ENCODE measurements at regions not wholly inside any gene's neighbourhood (a gene's known extent, or its start where the extent isn't known, plus 50 kb on each side); places are given as distances from the start of the nearest gene placed in this dataset.

DNA sequence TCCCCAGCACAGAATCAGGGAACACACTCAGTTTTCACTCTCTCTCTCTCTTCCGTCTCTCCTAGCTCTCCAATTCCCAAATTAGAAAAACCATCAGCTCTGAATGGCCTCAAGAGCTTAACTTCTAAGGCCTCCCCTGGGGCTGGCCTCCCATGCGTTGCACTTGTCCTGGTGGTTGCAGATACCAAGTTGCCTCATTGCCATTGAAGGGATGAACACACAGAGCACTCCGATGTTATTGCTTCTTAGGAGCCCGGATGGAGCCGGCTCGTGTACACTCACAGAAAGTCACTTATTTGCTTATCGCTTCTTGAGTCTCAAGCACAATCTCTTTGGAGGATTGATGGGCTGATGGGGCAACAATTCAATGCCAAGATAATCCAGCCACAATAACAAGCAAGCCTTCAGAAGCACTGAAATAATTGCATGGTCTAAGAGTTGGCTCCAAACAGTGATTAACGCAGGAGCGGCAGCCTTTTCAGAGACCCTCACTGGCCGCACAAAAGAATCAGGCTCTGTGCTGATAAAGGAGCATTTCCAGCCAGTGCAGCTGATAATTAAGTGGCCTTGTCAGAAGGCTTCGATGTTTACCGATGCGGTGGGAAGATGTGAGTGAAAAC is 175.8 kb upstream of the TMEM132C start:
- DNase-seq (no peak), ATAC-seq (ENCODE audit: low read depth in 2 of 2) (no peak)
- H3K27ac Mint-ChIP-seq: no peak overlapping the region
- Histone ChIP-seq H3K4me3 (ENCODE audit: low read depth, low read length) (no peak overlapping the region), H3K9me3 (ENCODE audit: control insufficient read depth in 2 of 2, low read length in 2 of 2) (no peaks in the 10 kb centered on the region), H3K36me3 (ENCODE audit: control insufficient read depth, insufficient read depth, low read length) (no peaks in the 10 kb centered on the region), H3K27me3 (ENCODE audit: control insufficient read depth, insufficient read depth, low read length) (no peaks in the 10 kb centered on the region), H3K4me1 (ENCODE audit: control insufficient read depth, insufficient read depth, low read length, poor library complexity, severe bottlenecking) (no peaks in the 10 kb centered on the region), H3K27ac (ENCODE audit: insufficient read depth, low read length, poor library complexity, severe bottlenecking) (no peak overlapping the region)
- H3K9me3 Mint-ChIP-seq: peaks cover 0 to 8% (median 1%) of the 10 kb centered on the region in 7 donors
- no peaks in the 10 kb centered on the region for H3K4me1 Mint-ChIP-seq
- no peaks in the 10 kb centered on the region for H3K36me3 Mint-ChIP-seq
- no peak overlapping the region for H3K4me3 Mint-ChIP-seq
- no peaks in the 10 kb centered on the region for H3K27me3 Mint-ChIP-seq

DNA sequence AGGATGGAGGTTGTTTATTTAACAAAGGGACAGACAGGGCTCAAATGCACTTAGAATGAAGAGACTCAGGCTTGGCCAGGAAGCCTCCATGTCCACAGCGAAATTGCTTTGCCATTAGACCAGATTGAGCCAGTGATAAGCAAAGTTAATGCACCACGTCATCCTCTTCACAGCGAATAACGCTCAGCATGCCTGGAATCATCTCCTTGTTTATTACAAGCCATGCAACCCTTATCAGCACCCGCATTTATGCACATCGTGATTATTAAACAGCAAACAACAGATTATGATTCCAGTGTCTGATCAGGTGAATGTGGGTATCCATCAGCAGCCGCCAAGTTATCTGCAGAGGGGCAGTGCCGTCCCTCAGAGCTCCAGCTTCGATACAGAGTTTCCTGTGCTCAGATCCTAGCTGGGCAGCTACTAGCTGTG is 175.0 kb upstream of the TMEM132C start:
- H3K9me3 Mint-ChIP-seq: peaks cover 0 to 8% (median 1%) of the 10 kb centered on the region in 7 donors

DNA sequence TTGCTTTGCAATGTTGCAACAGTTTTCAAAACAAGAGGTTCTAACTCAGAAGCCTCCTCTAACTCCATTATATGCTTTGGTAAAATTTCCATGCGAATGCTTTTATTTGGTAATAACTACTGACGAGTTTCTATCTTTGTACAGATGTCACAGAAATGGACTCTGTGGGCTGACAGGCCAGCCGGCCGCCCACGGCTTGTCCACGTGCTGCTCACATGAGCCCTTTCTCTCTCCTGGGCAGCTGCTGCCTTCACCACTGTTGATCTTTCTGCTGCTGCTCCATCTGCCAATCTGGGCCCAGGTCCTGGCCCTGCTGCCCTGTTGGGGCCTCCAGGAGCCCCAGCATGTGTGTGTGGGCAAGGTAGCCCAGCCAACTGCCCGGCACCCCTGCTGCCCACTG is 168.2 kb upstream of the TMEM132C start:
- no peaks in the 10 kb centered on the region for H3K27me3 Mint-ChIP-seq
- no peak overlapping the region for H3K27ac Mint-ChIP-seq
- H3K4me1 Mint-ChIP-seq: no peaks in the 10 kb centered on the region
- Histone ChIP-seq H3K36me3 (ENCODE audit: control insufficient read depth, insufficient read depth, low read length) (no peaks in the 10 kb centered on the region), H3K27me3 (ENCODE audit: control insufficient read depth, insufficient read depth, low read length) (no peaks in the 10 kb centered on the region), H3K4me3 (ENCODE audit: low read depth, low read length) (no peak overlapping the region), H3K9me3 (ENCODE audit: control insufficient read depth in 2 of 2, low read length in 2 of 2) (no peaks in the 10 kb centered on the region), H3K27ac (ENCODE audit: insufficient read depth, low read length, poor library complexity, severe bottlenecking) (no peak overlapping the region), H3K4me1 (ENCODE audit: control insufficient read depth, insufficient read depth, low read length, poor library complexity, severe bottlenecking) (no peaks in the 10 kb centered on the region)
- DNase-seq (no peak), ATAC-seq (ENCODE audit: low read depth in 2 of 2) (no peak)
- peaks cover 0 to 7% (median 0%) of the 10 kb centered on the region in 7 donors for H3K9me3 Mint-ChIP-seq
- H3K36me3 Mint-ChIP-seq: no peaks in the 10 kb centered on the region
- H3K4me3 Mint-ChIP-seq: no peak overlapping the region

More for the DNA sequence above, 175.0 kb upstream of the TMEM132C start:
- Histone ChIP-seq H3K27me3 (ENCODE audit: control insufficient read depth, insufficient read depth, low read length) (no peaks in the 10 kb centered on the region), H3K4me1 (ENCODE audit: control insufficient read depth, insufficient read depth, low read length, poor library complexity, severe bottlenecking) (no peaks in the 10 kb centered on the region), H3K36me3 (ENCODE audit: control insufficient read depth, insufficient read depth, low read length) (no peaks in the 10 kb centered on the region), H3K4me3 (ENCODE audit: low read depth, low read length) (no peak overlapping the region), H3K27ac (ENCODE audit: insufficient read depth, low read length, poor library complexity, severe bottlenecking) (no peak overlapping the region), H3K9me3 (ENCODE audit: control insufficient read depth in 2 of 2, low read length in 2 of 2) (no peaks in the 10 kb centered on the region)
- Mint-ChIP-seq H3K27me3 (no peaks in the 10 kb centered on the region), H3K4me1 (no peaks in the 10 kb centered on the region), H3K36me3 (no peaks in the 10 kb centered on the region), H3K27ac (peak overlapping the region in 1 of 3 donors; percentile 5), H3K4me3 (no peak overlapping the region)
- ATAC-seq (ENCODE audit: low read depth in 2 of 2): no peak
- no peak for DNase-seq

DNA sequence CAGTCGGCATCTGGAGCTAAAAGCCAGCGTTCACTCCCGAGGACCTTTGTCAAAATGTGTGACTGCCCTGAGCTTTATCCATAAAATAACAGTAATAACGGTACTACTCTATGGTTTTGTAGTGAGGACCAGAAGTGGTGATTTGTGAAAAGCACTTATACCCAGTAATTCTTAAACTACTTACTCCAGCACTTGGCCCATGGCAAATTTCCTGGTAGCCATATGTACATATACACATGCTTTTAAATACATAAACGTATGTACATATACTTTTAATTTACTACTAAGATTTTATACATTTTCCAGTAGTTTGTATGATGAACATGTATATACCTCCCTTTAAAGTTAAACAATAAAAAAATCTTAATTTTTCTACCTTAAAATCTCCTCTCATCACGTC is 163.8 kb upstream of the TMEM132C start:
- Histone ChIP-seq H3K9me3 (ENCODE audit: control insufficient read depth in 2 of 2, low read length in 2 of 2) (no peaks in the 10 kb centered on the region), H3K4me1 (ENCODE audit: control insufficient read depth, insufficient read depth, low read length, poor library complexity, severe bottlenecking) (no peaks in the 10 kb centered on the region), H3K36me3 (ENCODE audit: control insufficient read depth, insufficient read depth, low read length) (no peaks in the 10 kb centered on the region), H3K4me3 (ENCODE audit: low read depth, low read length) (no peak overlapping the region), H3K27ac (ENCODE audit: insufficient read depth, low read length, poor library complexity, severe bottlenecking) (no peak overlapping the region), H3K27me3 (ENCODE audit: control insufficient read depth, insufficient read depth, low read length) (no peaks in the 10 kb centered on the region)
- Mint-ChIP-seq H3K27ac (no peak overlapping the region), H3K4me3 (no peak overlapping the region), H3K36me3 (no peaks in the 10 kb centered on the region), H3K9me3 (peaks cover 0 to 7% (median 0%) of the 10 kb centered on the region in 7 donors), H3K27me3 (no peaks in the 10 kb centered on the region), H3K4me1 (no peaks in the 10 kb centered on the region)
- DNase-seq: no peak
- ATAC-seq (ENCODE audit: low read depth in 2 of 2): no peak

DNA sequence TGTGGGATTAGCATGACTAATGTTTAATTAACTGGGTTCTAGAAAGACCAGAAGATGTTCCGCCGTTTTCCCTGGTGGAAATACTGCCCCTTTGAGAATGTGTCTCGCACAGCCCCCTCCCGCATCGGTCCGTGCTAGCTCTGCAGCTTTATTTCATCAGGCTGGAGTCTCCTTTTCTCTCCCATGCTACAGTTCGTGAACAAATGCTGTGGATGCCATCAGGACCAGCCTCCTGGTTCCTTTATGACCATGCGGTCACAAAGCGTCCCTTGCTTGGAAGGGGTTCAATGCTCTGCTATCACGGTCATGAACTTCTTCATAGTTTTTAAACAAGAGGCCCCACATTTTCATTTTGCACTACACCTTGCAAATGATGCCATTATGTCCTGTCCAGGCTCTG is 157.7 kb upstream of the TMEM132C start:
- no peaks in the 10 kb centered on the region for H3K36me3 ChIP-seq (ENCODE audit: control insufficient read depth, insufficient read depth, low read length)
- H3K4me3 ChIP-seq (ENCODE audit: low read depth, low read length): no peak overlapping the region
- no peak overlapping the region for H3K27ac ChIP-seq (ENCODE audit: insufficient read depth, low read length, poor library complexity, severe bottlenecking)
- H3K36me3 Mint-ChIP-seq: no peaks in the 10 kb centered on the region
- DNase-seq: no peak
- H3K4me3 Mint-ChIP-seq: no peak overlapping the region
- no peaks in the 10 kb centered on the region for H3K4me1 ChIP-seq (ENCODE audit: control insufficient read depth, insufficient read depth, low read length, poor library complexity, severe bottlenecking)
- no peak overlapping the region for H3K27ac Mint-ChIP-seq
- peaks cover 0 to 1% (median 0%) of the 10 kb centered on the region in 4 donors for H3K4me1 Mint-ChIP-seq
- peaks cover 0 to 3% (median 0%) of the 10 kb centered on the region in 7 donors for H3K9me3 Mint-ChIP-seq
- no peaks in the 10 kb centered on the region for H3K9me3 ChIP-seq (ENCODE audit: control insufficient read depth in 2 of 2, low read length in 2 of 2)
- H3K27me3 ChIP-seq (ENCODE audit: control insufficient read depth, insufficient read depth, low read length): no peaks in the 10 kb centered on the region
- H3K27me3 Mint-ChIP-seq: no peaks in the 10 kb centered on the region
- no peak for ATAC-seq (ENCODE audit: low read depth in 2 of 2)

DNA sequence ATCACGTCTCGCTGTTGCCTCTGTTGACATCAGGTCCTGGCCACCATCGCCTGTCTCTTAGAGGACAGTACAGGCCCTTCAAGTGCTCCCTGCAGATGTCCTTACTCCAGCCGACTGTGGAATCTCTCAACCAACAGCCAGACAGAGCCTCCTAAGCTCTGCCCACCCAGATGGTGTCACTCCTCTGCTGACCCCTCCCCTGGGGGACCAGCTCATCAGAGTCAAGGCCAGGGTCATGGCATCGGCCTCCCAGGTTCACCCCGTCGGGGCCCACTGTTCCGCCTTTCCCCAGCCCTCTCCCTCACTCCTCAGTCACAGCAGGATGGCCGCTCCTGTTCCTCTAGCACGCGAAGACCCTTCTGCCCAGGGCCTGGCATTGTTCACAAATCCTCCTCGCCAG is 157.3 kb upstream of the TMEM132C start:
- Mint-ChIP-seq H3K9me3 (peaks cover 0 to 7% (median 0%) of the 10 kb centered on the region in 7 donors), H3K4me1 (peaks cover 0 to 1% (median 0%) of the 10 kb centered on the region in 4 donors), H3K27ac (no peak overlapping the region), H3K36me3 (no peaks in the 10 kb centered on the region), H3K27me3 (no peaks in the 10 kb centered on the region), H3K4me3 (no peak overlapping the region)
- H3K9me3 ChIP-seq (ENCODE audit: control insufficient read depth in 2 of 2, low read length in 2 of 2): no peaks in the 10 kb centered on the region
- no peak overlapping the region for H3K4me3 ChIP-seq (ENCODE audit: low read depth, low read length)
- ATAC-seq (ENCODE audit: low read depth in 2 of 2): no peak
- no peaks in the 10 kb centered on the region for H3K27me3 ChIP-seq (ENCODE audit: control insufficient read depth, insufficient read depth, low read length)
- no peak overlapping the region for H3K27ac ChIP-seq (ENCODE audit: insufficient read depth, low read length, poor library complexity, severe bottlenecking)
- no peak for DNase-seq
- H3K36me3 ChIP-seq (ENCODE audit: control insufficient read depth, insufficient read depth, low read length): no peaks in the 10 kb centered on the region
- no peaks in the 10 kb centered on the region for H3K4me1 ChIP-seq (ENCODE audit: control insufficient read depth, insufficient read depth, low read length, poor library complexity, severe bottlenecking)

DNA sequence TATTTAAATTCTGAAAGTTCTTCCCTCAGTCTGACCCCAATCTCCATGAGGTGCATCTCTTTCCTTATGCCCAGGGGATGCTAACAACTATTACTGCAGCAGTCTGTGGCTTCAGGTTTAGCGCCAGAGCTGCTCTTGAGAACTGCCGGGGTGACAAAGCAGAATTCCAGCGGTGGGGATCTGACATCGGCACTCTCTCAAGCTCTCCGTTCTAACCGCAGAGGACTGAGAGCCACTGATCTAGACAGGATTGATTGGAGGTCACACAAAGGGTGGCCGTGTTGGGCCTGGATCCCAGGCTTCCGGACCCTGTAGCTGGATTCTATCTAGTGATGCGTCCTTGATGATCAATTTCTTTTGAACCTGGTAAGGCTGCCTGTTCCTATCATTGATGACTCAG is 155.6 kb upstream of the TMEM132C start:
- ATAC-seq (ENCODE audit: low read depth in 2 of 2): no peak
- Histone ChIP-seq H3K4me1 (ENCODE audit: control insufficient read depth, insufficient read depth, low read length, poor library complexity, severe bottlenecking) (no peaks in the 10 kb centered on the region), H3K27me3 (ENCODE audit: control insufficient read depth, insufficient read depth, low read length) (no peaks in the 10 kb centered on the region), H3K27ac (ENCODE audit: insufficient read depth, low read length, poor library complexity, severe bottlenecking) (no peak overlapping the region), H3K9me3 (ENCODE audit: control insufficient read depth in 2 of 2, low read length in 2 of 2) (no peaks in the 10 kb centered on the region), H3K36me3 (ENCODE audit: control insufficient read depth, insufficient read depth, low read length) (no peaks in the 10 kb centered on the region), H3K4me3 (ENCODE audit: low read depth, low read length) (no peak overlapping the region)
- H3K27me3 Mint-ChIP-seq: no peaks in the 10 kb centered on the region
- H3K27ac Mint-ChIP-seq: no peak overlapping the region
- H3K4me1 Mint-ChIP-seq: peaks cover 0 to 1% (median 0%) of the 10 kb centered on the region in 4 donors
- peaks cover 0 to 16% (median 5%) of the 10 kb centered on the region in 7 donors for H3K9me3 Mint-ChIP-seq
- no peak overlapping the region for H3K4me3 Mint-ChIP-seq
- no peak for DNase-seq
- H3K36me3 Mint-ChIP-seq: no peaks in the 10 kb centered on the region

DNA sequence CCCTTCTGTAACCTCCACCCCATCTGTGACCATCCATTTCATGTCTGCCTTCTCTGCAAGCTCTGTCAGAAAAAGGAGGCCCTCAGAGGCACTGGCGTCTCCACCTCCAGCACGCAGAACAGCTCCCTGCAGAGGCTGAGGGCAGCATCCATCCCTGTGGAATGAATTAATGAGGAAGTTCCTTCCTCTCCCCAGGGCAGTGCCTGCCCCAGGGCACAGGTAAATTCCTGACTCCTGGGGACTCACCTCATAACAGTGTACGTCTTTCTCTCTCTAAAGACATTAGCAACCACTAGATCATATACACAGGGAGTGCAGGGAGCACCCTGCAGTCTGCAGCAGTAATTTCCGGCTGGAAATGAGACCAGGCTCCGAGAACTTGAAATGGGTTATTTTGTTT is 155.0 kb upstream of the TMEM132C start:
- Mint-ChIP-seq H3K36me3 (no peaks in the 10 kb centered on the region), H3K4me3 (no peak overlapping the region), H3K4me1 (peaks cover 0 to 1% (median 0%) of the 10 kb centered on the region in 4 donors), H3K27me3 (no peaks in the 10 kb centered on the region), H3K9me3 (peaks cover 0 to 16% (median 5%) of the 10 kb centered on the region in 7 donors), H3K27ac (no peak overlapping the region)
- Histone ChIP-seq H3K27ac (ENCODE audit: insufficient read depth, low read length, poor library complexity, severe bottlenecking) (no peak overlapping the region), H3K27me3 (ENCODE audit: control insufficient read depth, insufficient read depth, low read length) (no peaks in the 10 kb centered on the region), H3K9me3 (ENCODE audit: control insufficient read depth in 2 of 2, low read length in 2 of 2) (no peaks in the 10 kb centered on the region), H3K4me3 (ENCODE audit: low read depth, low read length) (no peak overlapping the region), H3K4me1 (ENCODE audit: control insufficient read depth, insufficient read depth, low read length, poor library complexity, severe bottlenecking) (no peaks in the 10 kb centered on the region), H3K36me3 (ENCODE audit: control insufficient read depth, insufficient read depth, low read length) (no peaks in the 10 kb centered on the region)
- DNase-seq (no peak), ATAC-seq (ENCODE audit: low read depth in 2 of 2) (no peak)
